ENCODE measurements at regions not wholly inside any gene's neighbourhood (a gene's known extent, or its start where the extent isn't known, plus 50 kb on each side); places are given as distances from the start of the nearest gene placed in this dataset.

DNA sequence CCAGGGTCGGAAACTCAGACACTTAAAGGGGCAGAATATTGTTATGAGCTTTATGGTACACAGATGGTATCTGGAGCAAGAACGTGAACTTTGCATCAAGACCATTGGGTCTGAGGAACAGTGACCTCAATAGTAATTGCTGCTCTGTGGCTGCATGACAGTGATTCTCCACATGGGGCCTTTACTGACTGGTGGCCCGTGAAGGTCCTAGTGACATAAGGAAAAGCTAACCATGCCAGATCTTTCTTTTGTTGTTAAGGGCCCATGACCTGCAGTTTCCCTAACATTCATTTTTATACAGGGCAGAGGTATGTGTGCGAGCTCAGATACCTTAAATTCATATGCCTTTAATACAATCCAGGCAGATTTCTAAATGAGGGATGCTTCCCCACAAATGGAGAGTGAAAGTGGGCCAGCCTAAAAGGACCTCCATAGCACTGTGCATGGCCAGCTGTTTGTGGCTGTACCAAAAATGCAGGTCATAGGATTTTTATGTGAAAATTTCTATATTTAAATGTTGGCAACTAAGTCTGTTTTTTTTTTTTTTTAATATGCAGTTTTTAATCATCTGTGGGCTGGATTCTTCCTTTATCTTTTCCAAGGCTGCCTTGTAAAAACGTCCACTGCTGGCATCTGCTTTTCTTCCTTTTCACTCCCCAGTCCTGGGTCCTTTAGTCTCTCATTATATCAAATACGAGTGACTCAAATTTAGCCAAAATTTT lies 188.0 kb upstream of the IL12A start:
- DNase-seq (ENCODE audit: insufficient read length, low spot score) = no peak
- FAIRE-seq = no peak

DNA sequence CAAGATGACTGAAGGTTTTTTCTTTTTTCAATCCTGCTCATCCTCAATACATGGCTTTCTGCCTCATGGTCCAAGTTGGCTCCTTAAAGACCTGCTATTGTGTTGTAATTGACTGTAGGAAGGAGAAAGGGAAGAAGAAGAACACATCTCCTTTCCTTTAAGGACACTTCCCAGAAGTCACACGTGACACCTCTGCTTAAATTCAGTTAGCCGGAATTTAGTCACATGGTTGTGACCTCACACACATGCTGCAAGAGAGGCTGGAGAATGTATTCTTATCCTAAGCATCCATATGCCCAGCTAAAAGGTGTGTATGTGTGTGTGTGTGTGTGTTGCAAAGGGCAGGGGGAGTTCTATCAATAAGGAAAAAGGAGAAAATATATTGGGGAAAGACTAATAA lies 185.8 kb upstream of the IL12A start:
- FAIRE-seq (no peak), DNase-seq (ENCODE audit: insufficient read length, low spot score) (no peak)
- no peak for TF ChIP-seq SPI1 (IDR thresholded peaks at IDR 0.05; ENCODE audit: low read depth, low read length)
- TF ChIP-seq POLR2A (IDR thresholded peaks at IDR 0.05; ENCODE audit: low read depth, low read length) = no peak
- no peak for TF ChIP-seq TAF1 (IDR thresholded peaks at IDR 0.05; ENCODE audit: low read depth, low read length)
- no peak for TF ChIP-seq POLR2AphosphoS5 (IDR thresholded peaks at IDR 0.05; ENCODE audit: low read depth, low read length)
- no peak for TF ChIP-seq PAX5 (IDR thresholded peaks at IDR 0.05; ENCODE audit: insufficient read depth, low read length, severe bottlenecking)
- no peak for TF ChIP-seq POU2F2 (IDR thresholded peaks at IDR 0.05; ENCODE audit: low read depth, low read length)

More for the DNA sequence above, 188.0 kb upstream of the IL12A start:
- TF ChIP-seq POLR2AphosphoS5 (IDR thresholded peaks at IDR 0.05; ENCODE audit: low read depth, low read length) (no peak), POLR2A (IDR thresholded peaks at IDR 0.05; ENCODE audit: low read depth, low read length) (no peak), POU2F2 (IDR thresholded peaks at IDR 0.05; ENCODE audit: low read depth, low read length) (no peak), SPI1 (IDR thresholded peaks at IDR 0.05; ENCODE audit: low read depth, low read length) (no peak), TAF1 (IDR thresholded peaks at IDR 0.05; ENCODE audit: low read depth, low read length) (no peak), PAX5 (IDR thresholded peaks at IDR 0.05; ENCODE audit: insufficient read depth, low read length, severe bottlenecking) (no peak)

DNA sequence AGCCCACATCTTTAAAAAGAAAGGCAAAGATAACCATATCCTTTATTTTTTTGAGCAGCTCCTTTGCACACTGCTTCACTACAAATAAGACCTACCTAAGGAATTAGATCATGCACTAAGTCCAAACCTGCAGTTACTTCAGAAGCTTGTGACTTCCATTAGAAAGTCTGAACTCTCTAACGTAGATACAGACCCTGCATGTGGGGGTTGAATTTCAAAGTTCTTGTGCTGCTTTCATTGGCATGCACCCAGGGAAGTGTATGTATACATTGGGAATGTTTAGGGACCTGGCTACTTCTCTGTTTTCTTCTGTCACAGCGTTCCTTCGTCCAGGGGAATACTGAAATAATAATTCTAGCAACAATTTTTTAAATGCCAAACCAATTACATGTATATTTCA lies 185.2 kb upstream of the IL12A start:
- TF ChIP-seq POLR2A (IDR thresholded peaks at IDR 0.05; ENCODE audit: low read depth, low read length) (no peak), POLR2AphosphoS5 (IDR thresholded peaks at IDR 0.05; ENCODE audit: low read depth, low read length) (no peak), POU2F2 (IDR thresholded peaks at IDR 0.05; ENCODE audit: low read depth, low read length) (no peak), TAF1 (IDR thresholded peaks at IDR 0.05; ENCODE audit: low read depth, low read length) (no peak), SPI1 (IDR thresholded peaks at IDR 0.05; ENCODE audit: low read depth, low read length) (no peak), PAX5 (IDR thresholded peaks at IDR 0.05; ENCODE audit: insufficient read depth, low read length, severe bottlenecking) (no peak)
- DNase-seq (ENCODE audit: insufficient read length, low spot score) (no peak), FAIRE-seq (no peak)

DNA sequence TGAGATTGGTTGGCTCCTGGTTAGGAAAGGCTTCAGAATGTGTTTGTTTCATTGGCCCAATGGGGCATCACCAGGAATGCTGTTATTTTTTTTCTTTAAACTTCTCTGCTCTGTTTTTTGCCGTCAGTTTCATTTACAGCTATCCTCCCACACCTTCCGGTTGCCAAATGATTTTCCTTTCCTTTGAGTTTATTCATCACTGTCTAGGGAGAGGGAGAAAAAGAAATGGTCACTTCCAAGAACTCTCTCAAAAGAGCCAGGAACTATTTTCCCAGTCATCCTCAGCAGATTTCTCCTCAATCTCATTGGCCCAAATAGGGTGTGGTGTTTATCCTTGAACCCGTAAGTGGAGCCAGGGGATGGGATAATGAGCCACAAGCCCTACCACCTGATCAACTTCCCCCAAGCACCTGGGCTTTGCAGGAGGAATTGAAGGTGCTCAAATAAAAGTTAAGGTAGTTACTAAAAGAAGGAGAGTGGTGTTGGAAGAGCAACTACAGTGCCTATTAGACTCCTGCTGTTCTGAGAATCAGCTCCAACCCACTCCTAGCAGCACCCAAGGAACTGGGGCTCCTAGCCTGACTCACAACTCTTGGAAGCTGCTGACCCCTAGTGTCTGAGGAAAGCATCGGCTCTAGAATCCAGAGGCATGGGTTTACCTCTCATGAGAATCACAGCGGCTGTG lies 183.8 kb upstream of the IL12A start:
- DNase-seq (ENCODE audit: insufficient read length, low spot score) = peak; percentile 42
- TF ChIP-seq SPI1 (IDR thresholded peaks at IDR 0.05; ENCODE audit: low read depth, low read length) (no peak), PAX5 (IDR thresholded peaks at IDR 0.05; ENCODE audit: insufficient read depth, low read length, severe bottlenecking) (no peak), TAF1 (IDR thresholded peaks at IDR 0.05; ENCODE audit: low read depth, low read length) (no peak), POU2F2 (IDR thresholded peaks at IDR 0.05; ENCODE audit: low read depth, low read length) (no peak), POLR2A (IDR thresholded peaks at IDR 0.05; ENCODE audit: low read depth, low read length) (no peak)
- peak; percentile 87 for FAIRE-seq

DNA sequence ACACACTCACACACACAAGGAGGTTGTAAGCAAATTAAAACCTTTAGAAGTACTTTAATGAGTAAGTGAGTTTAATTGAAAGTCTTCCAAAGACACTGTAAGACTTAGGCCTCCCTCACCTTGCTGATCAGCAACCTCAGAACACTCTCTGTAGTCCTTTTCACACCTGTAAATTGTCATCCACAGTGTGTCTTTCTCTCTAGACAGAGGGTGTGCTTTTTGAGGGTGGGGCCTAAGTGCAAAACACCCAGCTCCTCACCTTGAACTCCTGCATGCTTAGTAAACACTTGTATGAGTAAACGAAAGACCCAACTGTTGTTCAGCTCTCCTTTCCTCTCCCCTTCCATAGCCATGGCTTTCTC lies 183.2 kb upstream of the IL12A start:
- FAIRE-seq (no peak), DNase-seq (ENCODE audit: insufficient read length, low spot score) (no peak)
- no peak for TF ChIP-seq TAF1 (IDR thresholded peaks at IDR 0.05; ENCODE audit: low read depth, low read length)
- TF ChIP-seq POLR2A (IDR thresholded peaks at IDR 0.05; ENCODE audit: low read depth, low read length) = no peak
- no peak for TF ChIP-seq PAX5 (IDR thresholded peaks at IDR 0.05; ENCODE audit: insufficient read depth, low read length, severe bottlenecking)
- TF ChIP-seq SPI1 (IDR thresholded peaks at IDR 0.05; ENCODE audit: low read depth, low read length) = no peak
- no peak for TF ChIP-seq POU2F2 (IDR thresholded peaks at IDR 0.05; ENCODE audit: low read depth, low read length)
- no peak for TF ChIP-seq POLR2AphosphoS5 (IDR thresholded peaks at IDR 0.05; ENCODE audit: low read depth, low read length)

DNA sequence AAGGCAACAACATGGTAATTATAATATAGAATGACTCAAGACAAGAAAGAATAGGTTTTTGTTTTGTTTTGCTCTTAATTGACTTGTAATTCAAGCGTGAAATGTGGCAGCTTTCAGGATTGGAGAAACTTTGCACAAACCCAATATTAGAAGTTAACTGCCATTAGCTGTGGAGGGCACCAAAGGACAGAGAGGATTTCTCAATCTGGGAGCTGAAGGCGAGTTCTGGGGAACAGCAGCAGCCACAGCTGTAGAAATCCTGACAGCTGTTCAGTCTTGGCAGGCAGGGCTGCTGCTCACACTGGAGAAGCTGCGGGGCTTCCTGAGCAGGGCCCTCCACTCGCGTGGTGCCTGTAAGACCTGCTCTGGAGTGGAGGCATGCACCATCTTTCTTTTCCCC lies 182.2 kb upstream of the IL12A start:
- TF ChIP-seq POLR2AphosphoS5 (IDR thresholded peaks at IDR 0.05; ENCODE audit: low read depth, low read length) = no peak
- no peak for TF ChIP-seq POLR2A (IDR thresholded peaks at IDR 0.05; ENCODE audit: low read depth, low read length)
- TF ChIP-seq POU2F2 (IDR thresholded peaks at IDR 0.05; ENCODE audit: low read depth, low read length) = no peak
- no peak for TF ChIP-seq PAX5 (IDR thresholded peaks at IDR 0.05; ENCODE audit: insufficient read depth, low read length, severe bottlenecking)
- no peak for TF ChIP-seq TAF1 (IDR thresholded peaks at IDR 0.05; ENCODE audit: low read depth, low read length)
- TF ChIP-seq SPI1 (IDR thresholded peaks at IDR 0.05; ENCODE audit: low read depth, low read length) = no peak
- no peak for DNase-seq (ENCODE audit: insufficient read length, low spot score)
- no peak for FAIRE-seq

DNA sequence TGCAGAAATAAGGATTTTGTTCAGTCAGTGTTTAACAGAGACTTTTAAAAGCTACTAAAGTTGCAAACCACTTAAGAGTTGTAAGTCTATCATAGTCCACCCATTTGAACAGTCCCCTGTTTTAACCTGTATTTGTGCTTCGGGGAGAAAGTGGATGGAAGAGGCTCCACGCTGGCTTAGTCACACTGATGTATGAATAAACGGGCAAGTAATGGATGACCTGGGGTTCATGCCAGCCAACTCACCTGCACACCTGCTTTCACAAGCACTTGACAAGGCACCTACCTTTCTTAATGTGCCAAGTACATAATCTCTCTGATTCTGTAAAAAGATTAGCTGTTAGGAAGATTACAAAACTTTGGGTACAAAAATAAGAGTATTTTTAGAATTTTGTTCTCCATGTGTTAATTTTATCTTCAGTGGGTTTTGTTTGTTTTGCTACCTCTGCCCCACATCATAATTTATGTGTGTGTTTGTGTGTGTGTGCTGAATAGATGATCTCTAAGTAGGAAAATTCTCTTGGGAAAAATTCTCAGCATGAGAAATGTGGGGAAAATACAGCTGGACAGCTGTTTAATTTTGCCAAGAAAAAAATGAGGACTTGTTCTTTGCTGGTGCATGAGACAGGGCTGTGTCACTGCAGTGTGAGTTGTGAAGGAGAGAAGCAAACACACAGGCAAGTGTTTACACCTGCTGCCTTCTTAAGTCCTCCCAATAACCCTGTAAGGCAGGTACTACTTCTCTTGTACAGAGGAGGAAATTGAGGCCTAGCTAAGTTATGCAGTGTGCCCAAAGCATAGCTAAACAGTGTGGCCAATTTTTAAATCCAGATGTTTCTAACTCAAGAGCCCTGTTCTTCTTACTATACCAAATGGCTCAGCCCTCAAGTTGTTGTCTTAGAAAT lies 181.2 kb upstream of the IL12A start:
- DNase-seq (ENCODE audit: insufficient read length, low spot score) = no peak
- TF ChIP-seq POLR2A (IDR thresholded peaks at IDR 0.05; ENCODE audit: low read depth, low read length) = no peak
- TF ChIP-seq TAF1 (IDR thresholded peaks at IDR 0.05; ENCODE audit: low read depth, low read length) = no peak
- TF ChIP-seq POU2F2 (IDR thresholded peaks at IDR 0.05; ENCODE audit: low read depth, low read length) = no peak
- no peak for TF ChIP-seq SPI1 (IDR thresholded peaks at IDR 0.05; ENCODE audit: low read depth, low read length)
- no peak for TF ChIP-seq POLR2AphosphoS5 (IDR thresholded peaks at IDR 0.05; ENCODE audit: low read depth, low read length)
- TF ChIP-seq PAX5 (IDR thresholded peaks at IDR 0.05; ENCODE audit: insufficient read depth, low read length, severe bottlenecking) = no peak
- no peak for FAIRE-seq

DNA sequence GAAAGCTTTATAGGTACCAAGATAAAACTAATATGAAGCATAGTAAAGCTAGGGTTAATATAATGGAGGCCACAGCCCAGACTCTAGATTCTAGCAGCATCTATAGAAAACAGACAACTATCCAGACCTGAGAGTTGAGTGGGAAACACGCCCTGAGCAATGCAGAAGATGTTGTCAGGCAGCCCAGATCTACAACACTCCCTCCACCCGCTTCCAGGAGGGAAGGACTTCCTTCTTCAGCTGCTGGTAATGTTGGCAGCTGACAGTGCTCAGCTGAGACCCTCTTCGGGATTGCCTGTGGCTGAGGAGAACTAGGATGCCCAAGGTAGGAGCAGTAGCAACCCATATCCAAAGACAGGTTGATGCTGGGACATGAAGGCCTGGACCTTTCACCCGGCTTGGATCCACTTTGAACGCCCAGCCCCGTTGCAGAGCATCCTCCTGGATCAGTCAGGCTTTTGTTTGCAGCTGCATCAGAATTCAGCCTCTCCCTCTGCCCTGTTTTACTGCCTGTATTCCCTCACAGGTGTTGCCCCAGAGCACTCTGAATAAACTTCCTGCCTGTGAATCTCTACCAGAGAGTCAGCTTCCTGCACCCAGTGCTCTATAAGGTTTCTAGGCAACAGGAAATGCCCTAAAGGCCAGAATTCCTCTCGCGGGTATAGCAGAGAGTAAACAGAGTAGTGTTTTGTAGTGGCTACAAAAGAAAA lies 174.7 kb upstream of the IL12A start:
- FAIRE-seq (no peak), DNase-seq (ENCODE audit: insufficient read length, low spot score) (no peak)
- no peak for TF ChIP-seq POLR2A (IDR thresholded peaks at IDR 0.05; ENCODE audit: low read depth, low read length)
- TF ChIP-seq POU2F2 (IDR thresholded peaks at IDR 0.05; ENCODE audit: low read depth, low read length) = no peak
- no peak for TF ChIP-seq SPI1 (IDR thresholded peaks at IDR 0.05; ENCODE audit: low read depth, low read length)
- no peak for TF ChIP-seq PAX5 (IDR thresholded peaks at IDR 0.05; ENCODE audit: insufficient read depth, low read length, severe bottlenecking)
- no peak for TF ChIP-seq POLR2AphosphoS5 (IDR thresholded peaks at IDR 0.05; ENCODE audit: low read depth, low read length)
- TF ChIP-seq TAF1 (IDR thresholded peaks at IDR 0.05; ENCODE audit: low read depth, low read length) = no peak
